ENCODE measurements at regions not wholly inside any gene's neighbourhood (a gene's known extent, or its start where the extent isn't known, plus 50 kb on each side); places are given as distances from the start of the nearest gene placed in this dataset.
A peak's percentile ranks its signal among the peaks of the same experiment; 100 is the strongest.
"Not testable (repeated sequence)": the region's sequence is repeated elsewhere in the genome, so short reads cannot be mapped to it uniquely, and the experiment has no call there.

DNA sequence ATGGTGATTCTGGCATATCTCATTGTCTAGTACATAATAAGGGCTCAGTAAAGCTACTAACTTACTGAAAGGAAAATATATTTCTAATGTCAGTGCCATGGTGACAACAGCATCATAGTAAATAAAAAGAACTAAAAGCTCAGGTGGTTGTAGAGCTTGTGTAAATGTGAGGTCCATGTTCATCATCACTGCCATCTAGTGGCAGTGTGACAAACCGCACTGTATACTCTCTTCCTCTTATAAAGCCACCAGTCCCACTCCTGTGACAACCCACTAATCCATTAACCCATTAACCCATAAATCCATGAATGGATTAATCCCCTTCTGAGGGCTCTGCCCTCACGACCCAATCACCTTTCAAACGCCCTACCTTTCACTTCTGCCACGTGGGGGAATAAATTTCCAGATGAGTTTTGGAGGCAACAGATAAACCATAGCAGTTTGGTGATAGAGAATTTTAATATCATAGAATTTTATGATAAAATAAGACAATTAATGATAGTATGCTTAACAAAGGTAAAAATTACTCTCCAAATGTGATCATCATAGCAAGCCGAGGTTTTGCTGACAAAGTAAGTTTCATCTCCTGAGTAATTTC lies 160.4 kb upstream of the SGCG start:
- POLR2A ChIA-PET = no interaction called here
- H3K27me3 Mint-ChIP-seq = peaks cover 9% of the 10 kb centered on the region
- H3K27ac Mint-ChIP-seq = no peak overlapping the region
- no peaks in the 10 kb centered on the region for H3K4me1 Mint-ChIP-seq
- CTCF ChIA-PET = interaction anchor here (0.6 to 1.0 kb wide), 5 partner anchors 11 to 1396 kb away, joined by 3 to 8 read pairs (median 4); no protein-coding TSS in a partner anchor
- DNase-seq = peak; percentile 34
- H3K36me3 Mint-ChIP-seq (ENCODE audit: low read depth) = no peaks in the 10 kb centered on the region
- no peak overlapping the region for H3K4me3 Mint-ChIP-seq
- no peaks in the 10 kb centered on the region for H3K9me3 Mint-ChIP-seq

DNA sequence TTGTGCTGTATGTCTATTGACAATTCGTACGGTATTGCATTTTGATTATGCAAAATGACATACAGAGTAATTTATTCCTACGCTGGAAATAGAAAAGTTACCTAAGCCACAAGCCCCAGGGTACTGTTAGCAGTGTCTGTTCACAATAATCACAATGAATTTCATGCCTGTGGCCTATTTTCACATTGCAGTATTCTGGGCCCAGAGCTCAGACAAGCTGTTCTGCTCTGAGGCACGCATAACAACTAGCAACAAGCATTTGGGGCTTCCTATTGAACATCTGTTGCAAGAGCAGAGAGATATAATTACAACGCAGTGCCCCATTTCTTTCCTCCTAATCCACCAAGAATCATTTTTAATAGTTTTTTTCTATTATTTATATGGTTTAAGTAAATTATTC lies 158.9 kb upstream of the SGCG start:
- no peak overlapping the region for H3K27ac Mint-ChIP-seq
- peaks cover 4% of the 10 kb centered on the region for H3K27me3 Mint-ChIP-seq
- no peaks in the 10 kb centered on the region for H3K36me3 Mint-ChIP-seq (ENCODE audit: low read depth)
- H3K4me3 Mint-ChIP-seq = no peak overlapping the region
- no peaks in the 10 kb centered on the region for H3K9me3 Mint-ChIP-seq
- H3K4me1 Mint-ChIP-seq = peaks cover 10% of the 10 kb centered on the region
- POLR2A ChIA-PET = no interaction called here
- DNase-seq = no peak
- CTCF ChIA-PET = no interaction called here

DNA sequence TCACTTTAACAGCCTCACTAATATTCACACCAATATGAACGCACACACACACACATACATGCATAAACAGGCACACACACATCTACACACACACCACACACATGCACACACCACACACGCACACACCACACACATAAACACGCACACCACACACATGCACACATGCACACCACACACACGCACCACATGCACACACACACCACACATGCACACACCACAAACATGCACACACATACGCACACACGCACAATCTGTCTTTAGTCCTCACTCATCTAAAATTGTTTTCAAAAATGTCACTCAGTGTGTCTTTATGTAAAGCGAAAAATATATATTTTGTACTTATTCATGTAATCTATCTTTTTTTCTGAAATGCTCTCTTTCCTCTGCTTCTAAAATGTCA lies 158.1 kb upstream of the SGCG start:
- Mint-ChIP-seq H3K27me3 (peaks cover 4% of the 10 kb centered on the region), H3K4me3 (no peak overlapping the region), H3K36me3 (ENCODE audit: low read depth) (no peaks in the 10 kb centered on the region), H3K4me1 (peaks cover 10% of the 10 kb centered on the region), H3K27ac (no peak overlapping the region), H3K9me3 (no peaks in the 10 kb centered on the region)
- CTCF ChIA-PET = no interaction called here
- no peak for DNase-seq
- POLR2A ChIA-PET = no interaction called here

DNA sequence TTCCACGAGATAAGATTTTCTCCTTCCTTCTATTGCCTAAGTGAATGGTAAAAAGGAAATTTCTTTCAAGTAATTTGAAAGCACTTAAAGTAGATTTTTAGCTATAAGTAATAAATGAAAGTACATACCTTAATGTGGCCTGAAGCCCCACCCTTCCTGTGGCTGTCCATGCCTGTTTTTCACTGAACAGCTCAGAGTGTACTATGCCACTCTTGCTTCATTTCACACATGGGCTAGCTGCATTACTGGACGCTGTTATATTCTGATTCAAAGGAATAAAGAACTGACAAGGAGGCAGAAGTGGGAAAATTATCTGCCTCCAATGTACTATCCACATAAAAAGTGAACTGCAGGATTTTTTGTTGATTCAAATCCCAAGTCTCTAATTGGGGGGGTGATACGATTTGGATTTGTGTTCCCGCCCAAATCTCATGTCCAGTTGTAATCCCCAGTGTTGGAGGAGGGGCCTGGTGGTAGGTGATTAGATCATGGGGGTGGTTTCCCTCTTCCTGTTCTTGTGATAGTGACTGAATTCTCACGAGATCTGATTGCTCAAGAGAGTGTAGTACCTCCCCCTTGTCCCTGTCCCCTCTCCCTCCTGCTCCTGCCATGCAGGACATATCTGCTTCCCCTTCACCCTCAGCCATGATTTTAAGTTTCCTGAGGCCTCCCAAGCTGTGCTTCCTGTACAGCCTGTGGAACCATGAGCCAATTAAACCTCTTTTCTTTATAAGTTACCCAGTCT lies 154.7 kb upstream of the SGCG start:
- no peaks in the 10 kb centered on the region for H3K9me3 Mint-ChIP-seq
- H3K36me3 Mint-ChIP-seq (ENCODE audit: low read depth) = no peaks in the 10 kb centered on the region
- no peak overlapping the region for H3K4me3 Mint-ChIP-seq
- H3K27ac Mint-ChIP-seq = no peak overlapping the region
- peaks cover 10% of the 10 kb centered on the region for H3K4me1 Mint-ChIP-seq
- ChIA-PET CTCF (interaction anchor here (0.7 kb wide), 1 partner anchor 131 kb away, joined by 3 read pairs; no protein-coding TSS in a partner anchor), POLR2A (no interaction called here)
- no peak for DNase-seq
- H3K27me3 Mint-ChIP-seq = peaks cover 2% of the 10 kb centered on the region

DNA sequence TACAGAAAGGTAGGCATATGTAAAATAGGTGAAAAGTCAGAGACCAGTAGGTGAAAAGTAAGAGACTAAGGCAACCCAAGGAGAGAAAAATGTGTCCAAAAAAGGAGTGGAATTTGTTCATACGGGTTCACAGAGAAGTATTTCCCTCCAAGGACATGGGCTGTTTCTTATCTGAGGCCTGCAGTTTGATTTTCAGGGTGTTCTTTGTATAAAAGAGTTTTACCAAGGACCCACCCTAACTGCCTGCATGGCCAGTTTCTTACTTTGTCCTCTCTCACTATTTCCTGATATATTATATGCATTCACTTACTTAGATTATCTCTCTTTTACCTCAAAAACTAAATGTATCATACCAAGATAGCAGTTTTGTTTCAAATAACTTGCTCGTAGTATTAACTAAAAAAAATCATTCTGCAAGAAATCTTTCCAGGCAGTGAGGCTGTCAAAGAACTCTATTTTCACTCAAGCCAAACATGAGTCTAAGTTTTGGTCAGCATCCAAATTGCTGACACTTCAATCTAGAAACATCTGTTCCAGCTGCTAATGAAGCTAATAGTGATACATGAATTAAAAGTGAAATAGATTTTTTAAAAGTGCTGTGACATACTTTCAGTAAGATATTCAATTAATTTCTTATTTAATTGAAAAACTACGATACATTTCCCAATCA lies 141.4 kb upstream of the SGCG start:
- Mint-ChIP-seq H3K4me3 (no peak overlapping the region), H3K36me3 (ENCODE audit: low read depth) (no peaks in the 10 kb centered on the region), H3K27me3 (peaks cover 2% of the 10 kb centered on the region), H3K4me1 (no peaks in the 10 kb centered on the region), H3K9me3 (no peaks in the 10 kb centered on the region), H3K27ac (no peak overlapping the region)
- CTCF ChIA-PET = no interaction called here
- DNase-seq = no peak
- POLR2A ChIA-PET = no interaction called here

DNA sequence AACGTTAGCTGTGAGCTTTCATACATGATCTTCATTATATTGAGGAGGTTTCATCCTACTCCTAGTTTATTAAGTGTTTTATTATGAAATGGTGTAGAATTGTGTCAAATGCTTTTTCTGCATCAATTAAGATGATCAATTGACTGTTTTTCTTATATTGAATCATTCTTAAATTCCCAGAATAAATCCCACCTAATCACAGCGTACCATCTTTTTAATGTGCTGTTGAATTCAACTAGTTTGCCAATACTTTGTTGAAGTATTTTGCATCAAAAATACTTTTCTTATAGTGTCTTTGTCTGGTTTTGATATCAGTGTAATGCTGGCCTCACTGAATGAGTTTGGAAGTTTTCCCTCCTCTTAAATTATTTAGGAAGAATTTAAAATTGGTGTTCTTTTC lies 138.6 kb upstream of the SGCG start:
- Mint-ChIP-seq H3K36me3 (ENCODE audit: low read depth) (no peaks in the 10 kb centered on the region), H3K9me3 (no peaks in the 10 kb centered on the region), H3K4me3 (no peak overlapping the region), H3K27me3 (peaks cover 2% of the 10 kb centered on the region), H3K27ac (no peak overlapping the region), H3K4me1 (no peaks in the 10 kb centered on the region)
- ChIA-PET CTCF (no interaction called here), POLR2A (no interaction called here)
- DNase-seq = no peak

DNA sequence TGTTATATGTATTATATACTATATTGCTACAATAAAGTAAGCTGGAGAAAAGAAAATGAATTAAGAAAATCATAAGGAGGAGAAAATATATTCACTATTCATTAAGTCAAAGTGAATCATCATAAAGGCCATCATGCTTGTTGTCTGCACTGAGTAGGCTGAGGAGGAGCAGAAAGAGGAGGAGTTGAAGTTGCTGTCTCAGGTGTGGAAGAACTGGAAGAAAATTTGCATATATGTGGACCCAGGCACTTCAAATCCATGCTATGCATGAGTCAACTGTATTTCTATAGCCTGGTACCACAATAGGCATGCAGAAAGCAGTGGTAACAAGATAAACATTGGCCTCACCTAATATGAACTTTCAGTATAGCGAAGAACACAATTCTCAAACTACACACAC lies 135.9 kb upstream of the SGCG start:
- Mint-ChIP-seq H3K4me1 (no peaks in the 10 kb centered on the region), H3K36me3 (ENCODE audit: low read depth) (no peaks in the 10 kb centered on the region), H3K9me3 (no peaks in the 10 kb centered on the region)

DNA sequence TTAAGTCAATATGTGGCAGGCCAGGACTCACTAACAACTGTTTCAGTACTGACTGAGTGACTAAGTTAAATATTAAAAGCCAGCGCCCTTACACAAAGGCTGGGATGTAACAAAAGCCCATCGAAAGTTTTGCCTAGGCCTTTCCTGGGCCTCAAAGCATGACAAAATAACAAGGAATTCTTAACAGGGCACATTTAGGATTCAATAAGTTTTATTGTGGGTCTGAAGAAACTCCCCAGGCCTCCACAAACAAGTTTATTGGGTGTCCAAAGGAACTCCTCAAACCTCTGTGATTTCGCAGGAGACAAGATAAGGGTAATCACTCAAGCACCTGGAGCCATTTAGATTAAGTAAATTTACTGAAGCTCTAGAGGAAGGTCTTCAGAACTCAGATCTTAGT lies 130.7 kb upstream of the SGCG start:
- no peak for DNase-seq
- ChIA-PET POLR2A (no interaction called here), CTCF (no interaction called here)
- Mint-ChIP-seq H3K36me3 (ENCODE audit: low read depth) (no peaks in the 10 kb centered on the region), H3K27ac (no peak overlapping the region), H3K4me1 (no peaks in the 10 kb centered on the region), H3K9me3 (no peaks in the 10 kb centered on the region), H3K27me3 (no peaks in the 10 kb centered on the region), H3K4me3 (no peak overlapping the region)

More for the DNA sequence above, 135.9 kb upstream of the SGCG start:
- H3K27me3 Mint-ChIP-seq = no peaks in the 10 kb centered on the region
- CTCF ChIA-PET = no interaction called here
- no peak overlapping the region for H3K4me3 Mint-ChIP-seq
- POLR2A ChIA-PET = no interaction called here
- no peak for DNase-seq
- H3K27ac Mint-ChIP-seq = no peak overlapping the region

DNA sequence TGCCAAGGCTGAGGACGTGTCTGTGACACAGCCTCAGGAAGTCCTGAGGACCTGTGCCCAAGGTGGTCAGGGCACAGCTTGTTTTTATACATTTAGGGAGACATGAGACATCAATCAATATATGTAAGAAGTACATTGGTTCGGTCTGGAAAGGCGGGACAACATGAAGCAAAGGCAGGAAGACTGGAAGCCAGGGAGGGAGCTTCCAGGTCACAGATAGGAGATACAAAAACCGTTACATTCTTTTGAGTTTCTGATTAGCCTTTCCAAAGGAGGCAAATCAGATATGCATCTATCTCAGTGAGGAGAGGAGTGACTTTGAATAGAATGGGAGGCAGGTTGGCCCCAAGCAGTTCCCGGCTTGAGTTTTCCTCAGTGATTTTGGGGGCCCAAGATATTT lies 127.1 kb upstream of the SGCG start:
- CTCF ChIA-PET; H3K27me3 Mint-ChIP-seq; H3K27ac Mint-ChIP-seq; H3K4me3 Mint-ChIP-seq; POLR2A ChIA-PET; DNase-seq; H3K36me3 Mint-ChIP-seq (ENCODE audit: low read depth); H3K4me1 Mint-ChIP-seq; H3K9me3 Mint-ChIP-seq: not testable (repeated sequence)

DNA sequence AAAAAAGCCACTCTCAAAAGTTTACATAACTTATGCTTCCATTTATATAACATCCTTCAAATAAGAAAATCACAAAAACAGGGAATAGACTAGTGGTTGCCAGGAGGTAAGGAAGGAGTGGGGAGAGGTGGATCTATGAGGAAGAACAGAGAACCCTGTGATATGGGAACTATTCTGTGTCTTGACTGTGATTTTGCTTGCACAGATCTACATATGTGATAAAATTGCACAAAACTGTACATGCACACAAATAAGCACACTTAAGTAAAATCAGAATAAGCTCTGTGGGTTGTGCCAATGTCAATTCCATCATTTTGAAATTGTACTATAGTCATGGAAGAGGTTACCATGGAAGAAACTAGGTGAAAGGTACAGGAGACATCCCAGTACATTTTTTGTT lies 121.6 kb upstream of the SGCG start:
- CTCF ChIA-PET = no interaction called here
- Mint-ChIP-seq H3K36me3 (ENCODE audit: low read depth) (no peaks in the 10 kb centered on the region), H3K27ac (no peak overlapping the region), H3K9me3 (no peaks in the 10 kb centered on the region), H3K4me3 (no peak overlapping the region), H3K27me3 (no peaks in the 10 kb centered on the region), H3K4me1 (no peaks in the 10 kb centered on the region)
- no peak for DNase-seq
- POLR2A ChIA-PET = no interaction called here

DNA sequence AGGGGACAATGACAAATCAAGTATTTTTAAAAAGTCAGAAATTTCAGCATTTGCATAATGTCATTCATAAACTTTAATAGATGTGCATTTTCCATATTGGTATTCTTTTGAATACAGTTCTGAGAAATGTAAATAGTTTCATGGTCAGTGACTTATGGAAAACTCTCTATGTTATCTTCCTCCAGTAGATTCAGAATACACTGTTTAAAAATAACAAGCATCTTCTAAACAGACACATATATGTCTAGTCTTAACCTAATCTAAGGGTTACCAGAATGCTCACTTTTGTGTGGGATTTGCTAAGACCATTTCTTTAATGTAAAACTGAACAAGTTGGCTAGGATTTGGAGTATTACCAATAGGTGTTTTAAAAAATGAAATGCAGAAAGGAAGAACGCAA lies 119.8 kb upstream of the SGCG start:
- POLR2A ChIA-PET = no interaction called here

DNA sequence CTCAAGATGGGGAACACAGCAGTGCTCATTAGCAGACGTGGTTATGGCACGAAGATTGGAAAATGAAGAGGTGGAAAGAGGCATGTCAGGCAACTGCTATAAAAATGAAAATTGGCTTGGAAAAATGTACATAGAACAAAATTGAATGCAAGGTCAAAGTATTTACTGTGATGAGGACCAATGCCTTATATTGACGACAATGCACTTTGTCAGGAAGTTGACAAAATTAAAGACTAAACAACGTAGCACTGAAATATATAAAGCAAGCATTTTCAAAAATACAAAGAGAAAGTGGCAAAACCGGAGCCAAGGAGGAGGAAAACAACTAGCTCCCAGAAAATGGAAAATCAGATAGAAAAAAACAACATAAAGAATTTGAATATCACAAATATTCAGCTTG lies 113.7 kb upstream of the SGCG start:
- no peak overlapping the region for H3K27ac Mint-ChIP-seq
- H3K36me3 Mint-ChIP-seq (ENCODE audit: low read depth) = no peaks in the 10 kb centered on the region
- H3K4me1 Mint-ChIP-seq = no peaks in the 10 kb centered on the region
- CTCF ChIA-PET = interaction anchor here (0.6 kb wide), 1 partner anchor 1589 kb away, joined by 3 read pairs; no protein-coding TSS in a partner anchor
- no peak for DNase-seq
- no peaks in the 10 kb centered on the region for H3K27me3 Mint-ChIP-seq
- H3K9me3 Mint-ChIP-seq = no peaks in the 10 kb centered on the region
- H3K4me3 Mint-ChIP-seq = no peak overlapping the region
- POLR2A ChIA-PET = no interaction called here

More for the DNA sequence above, 119.8 kb upstream of the SGCG start:
- no peaks in the 10 kb centered on the region for H3K36me3 Mint-ChIP-seq (ENCODE audit: low read depth)
- CTCF ChIA-PET = no interaction called here
- no peak for DNase-seq
- no peaks in the 10 kb centered on the region for H3K9me3 Mint-ChIP-seq
- no peak overlapping the region for H3K4me3 Mint-ChIP-seq
- no peaks in the 10 kb centered on the region for H3K4me1 Mint-ChIP-seq
- H3K27ac Mint-ChIP-seq = no peak overlapping the region
- H3K27me3 Mint-ChIP-seq = no peaks in the 10 kb centered on the region

DNA sequence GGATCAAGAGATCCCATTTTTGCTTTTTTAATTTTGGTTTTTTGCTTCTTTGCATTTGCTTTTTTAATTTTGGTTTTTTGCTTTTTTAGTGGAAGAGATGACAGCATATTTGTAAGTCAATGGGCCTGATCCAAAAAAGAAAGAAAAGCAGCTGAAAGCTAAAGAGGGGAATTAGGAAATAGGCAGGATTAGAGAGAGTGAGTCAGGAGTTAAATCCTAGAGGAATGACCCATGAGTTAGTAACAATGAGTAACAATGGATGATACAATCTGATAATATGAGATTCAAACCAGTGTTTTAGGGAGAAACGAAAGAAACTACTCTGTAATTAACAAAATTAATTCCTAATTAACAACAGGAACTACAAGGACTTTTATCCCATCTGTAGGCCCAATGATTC lies 111.2 kb upstream of the SGCG start:
- Mint-ChIP-seq H3K27me3 (peaks cover 2% of the 10 kb centered on the region), H3K36me3 (ENCODE audit: low read depth) (no peaks in the 10 kb centered on the region), H3K27ac (no peak overlapping the region), H3K4me1 (no peaks in the 10 kb centered on the region), H3K9me3 (no peaks in the 10 kb centered on the region), H3K4me3 (no peak overlapping the region)
- POLR2A ChIA-PET = no interaction called here
- CTCF ChIA-PET = no interaction called here
- DNase-seq = no peak
